ENCODE measurements at regions not wholly inside any gene's neighbourhood (a gene's known extent, or its start where the extent isn't known, plus 50 kb on each side); places are given as distances from the start of the nearest gene placed in this dataset.

GRCh38 chr4:84022564-84022963, 476.5 kb downstream of the NKX6-1 start:
- Histone ChIP-seq H3K56ac (ENCODE audit: insufficient read length, low read depth, low read length) (no peak overlapping the region), H4K20me1 (ENCODE audit: control insufficient read depth, insufficient read depth, insufficient read length) (no peaks in the 10 kb centered on the region), H3K9me3 (ENCODE audit: control insufficient read depth, low read depth, low read length) (no peaks in the 10 kb centered on the region), H3K23me2 (ENCODE audit: insufficient read length, low read depth, low read length, poor library complexity, severe bottlenecking) (no peaks in the 10 kb centered on the region), H3K4me2 (ENCODE audit: insufficient read depth, insufficient read length, low read length) (no peak overlapping the region), H2AFZ (ENCODE audit: low read length) (no peak overlapping the region), H2BK120ac (ENCODE audit: low read depth, low read length, poor library complexity, severe bottlenecking) (no peak overlapping the region), H3K27ac (ENCODE audit: insufficient read length, low read depth, low read length) (no peak overlapping the region), H4K91ac (ENCODE audit: insufficient read length, low read depth, low read length) (no peak overlapping the region), H2AK5ac (ENCODE audit: insufficient read length, low read length) (no peak overlapping the region), H3K23ac (ENCODE audit: insufficient read length, low read depth, low read length) (no peak overlapping the region), H3K79me1 (ENCODE audit: insufficient read depth, low read depth, low read length, poor library complexity, severe bottlenecking) (no peaks in the 10 kb centered on the region), H4K5ac (ENCODE audit: insufficient read length, low read depth, low read length) (no peak overlapping the region), H3K14ac (ENCODE audit: insufficient read depth, low read length) (no peak overlapping the region), H3T11ph (ENCODE audit: low read length) (no peak overlapping the region), H2BK12ac (ENCODE audit: insufficient read length, low read depth, low read length) (no peak overlapping the region), H2BK15ac (ENCODE audit: low read depth, low read length) (no peak overlapping the region), H3K4ac (ENCODE audit: low read depth, low read length) (no peak overlapping the region), H3K4me1 (ENCODE audit: insufficient read depth, low read length) (no peaks in the 10 kb centered on the region), H3K27me3 (ENCODE audit: insufficient read depth, low read length) (no peaks in the 10 kb centered on the region), H2BK5ac (ENCODE audit: insufficient read length, low read length) (no peak overlapping the region), H3K9ac (ENCODE audit: extremely low read depth, insufficient read length, low read length) (no peak overlapping the region), H3K79me2 (ENCODE audit: insufficient read depth, low read length) (no peaks in the 10 kb centered on the region), H4K8ac (replicated peaks; ENCODE audit: insufficient read length, low read depth, low read length) (no peak overlapping the region), H2BK20ac (ENCODE audit: low read depth, low read length, poor library complexity, severe bottlenecking) (no peak overlapping the region), H3K18ac (ENCODE audit: insufficient read length, low read depth, low read length) (no peak overlapping the region)
- Mint-ChIP-seq H3K27ac (no peak overlapping the region), H3K36me3 (ENCODE audit: insufficient read depth in 1 of 3, low read depth in 3 of 3) (0 out of 7 replicates have a peak, but pooled peaks cover 0 to 6% (median 0%) of the 10 kb centered on the region in 3 experiments), H3K27me3 (ENCODE audit: low read depth) (no peaks in the 10 kb centered on the region), H3K9me3 (peaks cover 0 to 4% of the 10 kb centered on the region in 2 experiments; a peak in 2 of 5 replicates), H3K4me1 (peaks cover 0 to 5% of the 10 kb centered on the region in 2 experiments; a peak in 2 of 4 replicates), H3K4me3 (no peak overlapping the region)
- no peak for DNase-seq
- no CpG with 5 or more reads among the region's 5 CpGs for WGBS (ENCODE audit: extremely low coverage, insufficient read length, low lambda C conversion rate)
- TF ChIP-seq CTCF (conservative IDR thresholded peaks at IDR 0.05) = no peak
